ENCODE measurements at regions not wholly inside any gene's neighbourhood (a gene's known extent, or its start where the extent isn't known, plus 50 kb on each side); places are given as distances from the start of the nearest gene placed in this dataset.

- TF ChIP-seq CTCF (IDR thresholded peaks at IDR 0.05) (no peak), JUNB (IDR thresholded peaks at IDR 0.05) (no peak), SMC3 (IDR thresholded peaks at IDR 0.05) (no peak), CEBPB (IDR thresholded peaks at IDR 0.05) (no peak), REST (IDR thresholded peaks at IDR 0.05) (no peak), BHLHE40 (IDR thresholded peaks at IDR 0.05; ENCODE audit: low read depth, low read length) (no peak), HES2 (IDR thresholded peaks at IDR 0.05) (no peak), E2F6 (IDR thresholded peaks at IDR 0.05; ENCODE audit: borderline replicate concordance, low read depth) (no peak), MYC (IDR thresholded peaks at IDR 0.05; ENCODE audit: borderline replicate concordance, low read length) (no peak), POLR2A (IDR thresholded peaks at IDR 0.05; ENCODE audit: low read length) (no peak)
These were observed 229.4 kb downstream of the DUSP6 start for GRCh38 chr12:89122852-89123251.
